KBM-7 (cell line): ENCODE measurements at regions not wholly inside any gene's neighbourhood (a gene's known extent, or its start where the extent isn't known, plus 50 kb on each side); places are given as distances from the start of the nearest gene placed in this dataset.
"Not testable (repeated sequence)": the region's sequence is repeated elsewhere in the genome, so short reads cannot be mapped to it uniquely, and the experiment has no call there.

Experiments
- DNase-seq: peaks from one replicate; pipeline ENCODE4 v3.0.0-alpha.2; 2015
- in situ Hi-C: fragments of 300-500 bp; cut with MboI; formaldehyde crosslinking; loops from 2 replicates; pipeline ENCODE4 v1.14.3; 2020; ENCODE audit warnings: low sequenced_read_pairs, low pct_unique_long_range_greater_than_20kb, mixed read lengths

DNA sequence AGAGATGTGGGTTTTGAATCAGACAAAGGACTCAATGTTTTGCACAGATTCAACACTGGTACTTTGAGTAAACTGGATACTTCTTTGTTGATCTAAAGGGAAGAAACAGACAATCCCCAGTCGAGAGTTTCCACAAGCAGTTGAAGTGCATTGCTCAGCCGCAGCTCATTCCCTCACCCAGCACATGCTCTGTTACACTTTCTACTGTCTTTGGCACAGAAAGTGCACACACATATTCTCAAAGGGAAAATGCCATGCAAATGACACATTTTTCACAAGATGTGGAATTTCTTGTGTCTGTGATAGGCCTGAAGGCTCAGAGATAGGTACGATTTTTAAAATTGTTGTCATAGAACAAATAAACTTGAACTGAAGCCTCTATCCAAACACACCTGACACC lies 258.9 kb upstream of the TRIB2 start:
- in situ Hi-C loops, result no loop called here
- DNase-seq, result no peak

DNA sequence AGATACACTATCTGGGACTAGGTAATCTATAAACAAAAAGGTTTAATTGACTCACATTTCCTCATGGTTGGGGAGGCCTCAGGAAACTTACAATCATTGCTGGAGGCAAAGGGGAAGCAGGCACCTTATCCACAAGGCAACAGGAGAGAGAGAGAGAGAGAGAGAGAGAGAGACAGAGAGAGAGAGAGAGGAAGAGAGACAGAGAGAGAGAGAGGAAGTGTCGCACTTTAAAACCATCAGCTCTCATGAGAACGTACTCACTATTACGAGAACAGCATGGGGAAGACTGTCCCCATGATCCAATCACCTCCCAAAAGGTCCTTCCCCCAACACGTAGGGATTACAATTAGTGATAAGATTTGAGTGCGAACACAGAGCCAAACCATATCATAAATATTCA lies 253.5 kb upstream of the TRIB2 start:
- in situ Hi-C loops, result no loop called here
- DNase-seq, result no peak

DNA sequence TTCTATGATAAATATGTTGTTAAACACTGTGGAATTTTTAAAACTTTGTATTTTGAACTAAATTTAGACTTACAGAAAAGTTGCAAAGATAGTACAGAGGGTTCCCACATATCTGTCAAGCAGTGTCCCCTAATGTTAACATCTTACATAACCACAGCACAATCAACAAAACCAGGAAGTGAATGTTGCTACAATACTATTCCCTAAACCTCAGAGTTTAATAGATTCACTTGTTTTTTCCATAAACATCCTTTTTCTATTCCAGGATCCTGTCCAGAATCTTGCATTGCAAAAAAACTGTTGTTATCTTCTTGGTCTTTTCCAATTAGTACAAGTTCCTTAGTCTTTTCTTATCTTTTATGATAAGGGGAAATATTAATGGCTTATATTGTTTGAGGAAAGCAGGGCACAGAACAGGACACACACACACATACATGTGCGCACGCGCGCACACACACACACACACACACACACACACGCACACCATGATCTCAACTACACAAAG lies 251.1 kb upstream of the TRIB2 start:
- in situ Hi-C loops, result no loop called here
- no peak for DNase-seq

DNA sequence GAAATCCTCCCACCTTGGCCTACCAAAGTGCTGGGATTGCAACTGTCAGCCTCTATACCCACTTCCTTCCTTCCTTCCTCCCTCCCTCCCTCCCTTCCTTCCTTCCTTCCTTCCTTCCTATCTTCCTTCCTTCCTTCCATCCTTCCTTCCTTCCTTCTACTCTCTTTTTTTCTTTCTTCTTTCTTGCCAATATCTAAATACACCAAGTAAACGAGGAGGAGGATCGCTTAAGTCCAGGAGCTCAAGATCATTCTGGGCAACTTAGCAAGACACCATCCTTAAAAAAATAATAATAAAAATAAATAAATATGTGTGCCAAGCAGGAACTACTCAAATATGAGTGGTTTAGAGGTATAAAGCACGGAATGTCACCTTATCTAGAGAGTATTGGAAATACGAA lies 249.4 kb upstream of the TRIB2 start:
- in situ Hi-C loops, result no loop called here
- DNase-seq, result no peak

DNA sequence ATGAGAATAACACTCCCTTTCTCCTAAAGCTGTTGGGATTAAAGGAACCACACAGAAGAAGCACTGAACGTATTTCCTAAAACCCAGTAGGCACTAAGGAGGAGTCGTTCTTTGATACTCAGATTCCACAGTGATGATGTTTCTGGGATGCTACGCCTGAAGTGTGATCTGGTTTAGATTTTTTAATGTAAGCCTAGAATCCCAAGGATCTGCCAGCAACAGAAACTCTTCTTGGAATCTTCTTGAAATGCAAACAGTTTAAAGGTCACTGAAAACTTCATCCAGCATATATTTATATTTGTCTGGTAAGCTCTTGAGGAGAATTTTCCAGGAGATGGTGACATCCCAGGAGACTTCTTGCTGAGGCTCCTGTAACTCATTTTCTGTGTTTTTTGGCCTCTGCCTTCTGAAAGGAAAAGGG lies 247.6 kb upstream of the TRIB2 start:
- in situ Hi-C loops, result no loop called here
- no peak for DNase-seq

DNA sequence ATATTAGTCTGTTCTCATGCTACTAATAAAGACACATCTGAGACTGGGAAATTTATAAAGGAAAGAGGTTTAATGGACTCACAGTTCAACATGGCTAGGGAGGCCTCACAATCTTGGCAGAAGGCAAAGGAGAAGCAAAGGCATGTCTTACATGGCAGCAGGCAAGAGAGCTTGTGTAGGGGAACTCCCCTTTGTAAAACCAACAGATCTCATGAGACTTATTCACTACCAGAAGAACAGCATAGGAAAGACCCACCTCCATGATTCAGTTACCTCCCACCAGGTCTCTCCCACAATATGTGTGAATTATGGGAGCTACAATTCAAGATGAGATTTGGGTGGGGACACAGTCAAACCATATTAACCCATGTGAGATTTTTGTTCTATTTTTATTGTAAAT lies 244.5 kb upstream of the TRIB2 start:
- in situ Hi-C loops, DNase-seq: not testable (repeated sequence)

DNA sequence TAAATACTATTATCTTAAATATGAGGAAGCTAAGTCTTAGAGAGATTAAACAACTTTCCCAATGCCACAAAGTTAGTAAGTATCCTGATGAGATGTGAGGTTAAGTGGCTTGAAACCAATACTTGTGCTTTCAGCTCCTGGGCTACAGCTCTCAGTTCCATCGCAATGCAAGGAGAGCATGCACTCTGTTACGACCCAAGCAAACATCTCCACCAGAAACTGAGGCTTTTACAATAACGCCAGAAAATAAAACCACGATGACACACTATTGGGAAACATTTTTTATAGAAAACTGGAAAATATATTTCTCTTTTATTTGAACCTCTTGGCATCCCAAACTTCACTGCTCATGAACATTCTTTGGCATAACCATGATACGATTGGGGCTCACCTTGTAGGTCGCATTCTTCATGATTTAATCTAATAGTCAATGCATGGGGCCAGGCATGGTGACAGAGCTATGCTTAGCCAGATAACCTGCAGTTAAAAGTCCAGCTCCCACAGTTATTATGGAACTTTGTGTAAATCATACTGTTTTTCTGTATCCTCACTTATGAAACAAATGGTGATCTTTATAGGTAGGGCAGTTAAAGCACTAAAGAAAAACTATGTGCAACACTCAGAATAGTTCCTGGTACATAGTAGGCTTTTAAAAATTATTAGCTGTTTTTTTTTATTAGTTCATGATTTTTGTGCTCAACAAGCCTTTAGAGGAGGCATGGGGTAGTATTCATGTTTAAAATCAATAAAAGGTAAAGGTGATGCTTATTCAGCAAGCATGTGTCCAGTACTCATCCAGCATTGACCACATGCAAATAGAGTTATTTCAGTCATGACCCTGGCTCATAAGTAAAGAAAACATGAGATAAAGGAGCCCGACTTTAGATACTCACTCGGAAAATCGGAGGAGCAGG lies 238.3 kb upstream of the TRIB2 start:
- in situ Hi-C loops, result no loop called here
- no peak for DNase-seq

DNA sequence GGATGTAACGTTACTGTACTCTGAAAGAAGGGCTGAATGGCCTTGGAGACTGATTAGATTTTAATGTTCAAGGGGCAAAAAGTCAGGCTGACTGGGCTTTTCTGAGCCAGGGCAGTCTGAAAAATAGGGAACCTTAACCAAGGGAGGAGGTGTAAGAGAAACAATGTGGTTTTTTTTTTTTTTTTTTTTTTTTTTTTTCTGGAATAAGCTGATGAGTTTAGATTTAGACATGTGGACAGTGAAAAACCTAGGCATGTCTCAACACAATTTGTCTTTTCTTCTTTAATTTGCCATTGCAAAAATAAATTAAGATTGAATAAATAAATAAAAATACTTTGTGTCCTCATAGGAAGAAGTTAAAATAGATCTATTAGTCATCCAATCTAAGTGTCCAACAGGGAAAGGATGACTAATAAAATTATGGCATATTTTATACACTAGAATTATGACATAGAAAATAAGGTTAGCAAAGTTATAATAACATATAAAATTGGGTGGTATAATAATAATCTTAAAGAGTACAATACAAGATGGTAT lies 237.6 kb upstream of the TRIB2 start:
- DNase-seq, result peak; percentile 4
- in situ Hi-C loops, result no loop called here

DNA sequence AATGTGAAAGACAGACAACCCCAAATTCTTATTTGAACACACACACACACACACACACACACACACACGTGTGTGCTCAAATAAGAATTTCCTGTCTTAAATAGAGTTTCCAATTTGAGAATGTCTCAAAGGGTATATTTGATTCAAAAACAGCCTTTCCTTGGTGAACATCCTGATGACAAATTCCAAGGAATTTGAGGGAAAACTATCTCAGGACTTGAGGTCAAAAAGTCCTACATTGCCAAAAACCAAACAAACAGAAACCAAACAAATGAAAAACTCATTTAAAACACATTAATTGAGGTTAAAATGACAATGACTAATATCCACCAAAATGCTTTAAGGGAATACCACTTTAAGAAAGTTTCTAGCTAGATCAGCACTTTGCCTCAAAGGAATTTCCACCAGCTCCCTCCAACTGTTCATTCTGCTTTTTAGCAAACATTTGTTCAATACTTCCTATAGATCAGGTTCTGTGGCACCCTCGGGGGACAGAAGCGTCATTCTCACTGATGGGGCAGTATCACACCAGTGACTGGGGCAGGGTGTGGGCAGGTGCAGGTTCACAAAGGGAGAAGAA lies 232.1 kb upstream of the TRIB2 start:
- in situ Hi-C loops, result no loop called here
- no peak for DNase-seq

DNA sequence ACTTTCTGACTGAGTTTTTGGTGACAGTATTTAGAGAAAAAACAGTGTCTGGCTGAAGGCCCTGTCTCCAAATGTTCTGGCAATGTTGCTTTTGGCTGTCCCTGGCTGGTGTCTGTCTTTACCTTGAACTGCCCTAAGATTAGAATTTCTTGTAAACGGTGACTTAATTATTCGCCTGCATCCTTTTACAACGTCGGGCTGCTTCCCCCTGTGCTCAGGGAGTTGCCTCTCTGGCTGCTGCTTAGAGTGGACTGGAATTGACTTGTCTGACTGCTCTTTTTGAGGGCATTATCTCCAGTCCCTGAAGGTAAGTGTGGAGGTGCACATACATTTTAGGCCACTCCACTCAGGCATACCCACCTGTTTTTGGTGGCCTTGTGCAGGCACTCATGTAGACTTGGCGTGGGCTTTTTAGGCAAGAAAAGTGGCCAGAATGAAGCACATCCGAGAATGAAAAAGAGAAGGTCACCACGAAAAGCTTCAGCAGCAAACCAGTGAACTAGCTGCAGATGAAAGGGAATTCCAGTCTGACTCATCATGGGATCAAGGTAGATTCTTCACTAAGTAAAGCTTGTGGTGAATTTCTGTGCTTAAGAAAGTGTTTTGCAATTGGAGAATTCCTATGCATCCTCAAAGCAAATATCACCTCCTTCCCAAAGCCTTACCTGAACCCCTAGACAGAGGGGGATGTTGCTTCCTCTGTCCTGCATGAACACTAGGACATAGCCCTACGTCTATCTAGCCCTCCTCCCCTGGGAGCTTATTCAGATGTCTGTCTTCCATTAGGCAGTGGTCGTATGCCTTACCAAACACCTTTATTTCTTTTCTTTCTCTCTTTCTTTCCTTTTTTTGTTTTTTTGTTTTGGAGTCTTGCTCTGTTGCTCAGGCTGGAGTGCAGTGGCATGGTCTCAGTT lies 230.3 kb upstream of the TRIB2 start:
- in situ Hi-C loops, result no loop called here
- no peak for DNase-seq

DNA sequence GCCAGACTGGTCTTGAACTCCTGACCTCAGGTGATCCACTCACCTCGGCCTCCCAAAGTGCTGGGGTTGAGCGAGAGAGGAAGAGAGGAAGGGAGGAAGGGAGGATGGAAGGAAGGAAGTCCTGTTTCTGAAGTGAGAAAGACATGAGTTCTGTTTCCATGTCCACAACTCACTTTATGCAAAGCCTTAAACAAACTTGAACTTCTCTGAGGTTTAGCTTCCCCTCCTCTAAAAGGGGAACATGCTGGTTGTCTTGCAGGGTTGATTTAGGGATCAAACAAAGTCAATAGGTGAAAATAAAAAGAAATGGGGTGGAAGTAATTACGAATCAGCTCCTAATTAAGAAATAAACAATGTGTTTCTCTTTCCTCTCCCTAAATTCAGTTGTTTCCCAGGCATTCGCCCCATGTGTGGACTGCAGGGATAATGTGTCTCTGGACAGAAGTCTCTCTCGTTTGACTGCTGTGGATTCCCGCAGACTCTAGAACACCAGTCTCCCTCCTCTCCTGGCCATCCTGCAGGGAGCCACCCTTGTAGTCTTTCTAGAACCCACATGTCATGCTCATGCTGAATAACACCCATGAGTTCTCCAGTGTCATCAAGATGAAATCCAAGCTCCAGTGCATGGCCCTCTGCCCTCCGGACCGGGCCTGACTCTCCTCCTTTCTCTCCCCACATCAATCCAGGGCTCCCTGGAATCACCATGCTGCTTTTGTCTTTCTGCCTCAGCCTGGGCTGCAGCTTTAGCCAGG lies 229.3 kb upstream of the TRIB2 start:
- DNase-seq, result no peak
- in situ Hi-C loops, result no loop called here

DNA sequence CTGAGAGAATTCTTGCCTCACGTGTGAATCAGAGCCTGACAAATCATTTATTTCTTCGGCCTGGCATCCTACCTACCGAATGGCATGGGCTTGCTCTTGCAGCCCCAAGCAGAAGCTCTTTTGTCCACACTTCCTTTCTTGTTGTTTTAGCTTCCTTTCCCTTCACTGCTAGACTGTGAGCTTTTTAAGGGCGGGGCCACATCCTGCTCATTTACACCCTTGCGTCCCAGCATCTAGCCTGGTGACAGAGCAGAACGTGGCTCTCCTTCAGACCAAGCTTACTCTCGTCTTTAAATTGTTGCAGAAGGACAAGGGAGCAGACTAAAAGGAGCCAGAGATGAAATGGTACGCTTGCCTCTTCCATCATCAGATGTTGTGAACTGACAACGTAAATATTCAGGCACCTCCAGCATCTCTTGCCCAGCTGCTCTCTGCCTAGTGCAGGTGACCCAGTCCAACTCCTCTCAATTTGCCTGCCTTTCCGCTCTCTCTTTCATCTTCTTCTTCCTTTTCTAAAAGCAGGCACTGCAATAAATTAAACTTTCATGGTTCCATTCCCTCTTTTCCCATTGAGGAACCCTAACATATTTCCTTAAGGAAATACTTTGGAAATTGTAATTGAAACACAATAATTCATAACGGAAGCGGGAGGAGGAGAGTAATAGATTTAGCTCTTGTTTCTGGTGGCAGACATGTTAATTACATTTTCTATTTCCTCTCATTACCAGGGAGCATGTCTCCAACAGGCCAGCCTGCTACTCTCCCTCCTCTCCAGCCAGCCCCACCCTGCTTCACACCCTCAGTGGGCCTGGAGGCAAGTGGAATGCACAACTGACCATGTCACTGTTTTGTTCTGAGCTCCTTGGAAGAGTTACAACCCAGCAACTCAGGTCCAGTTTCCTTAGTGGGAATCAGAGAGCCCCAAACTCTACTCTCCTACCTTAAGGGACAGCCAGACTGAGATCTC lies 228.1 kb upstream of the TRIB2 start:
- in situ Hi-C loops, result no loop called here
- no peak for DNase-seq

DNA sequence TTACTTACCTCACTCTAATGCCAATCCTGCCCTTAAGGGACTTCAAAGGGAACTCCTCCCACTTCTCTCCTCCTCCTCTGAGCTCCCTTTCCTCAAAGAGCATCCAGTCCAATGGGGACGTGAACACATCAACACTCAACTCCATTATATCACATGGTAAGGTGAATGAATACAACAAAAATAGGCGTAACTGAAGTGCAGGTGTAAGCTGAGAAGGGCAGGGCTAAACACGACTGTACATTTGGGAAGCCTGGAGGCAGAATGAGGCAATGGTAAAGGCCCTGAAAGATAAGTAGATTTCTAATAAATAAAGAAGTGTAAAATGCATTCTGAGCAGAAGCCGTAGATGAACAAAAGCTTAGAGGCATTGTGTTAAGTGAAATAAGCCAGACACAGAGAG lies 226.1 kb upstream of the TRIB2 start:
- in situ Hi-C loops, result no loop called here
- no peak for DNase-seq

DNA sequence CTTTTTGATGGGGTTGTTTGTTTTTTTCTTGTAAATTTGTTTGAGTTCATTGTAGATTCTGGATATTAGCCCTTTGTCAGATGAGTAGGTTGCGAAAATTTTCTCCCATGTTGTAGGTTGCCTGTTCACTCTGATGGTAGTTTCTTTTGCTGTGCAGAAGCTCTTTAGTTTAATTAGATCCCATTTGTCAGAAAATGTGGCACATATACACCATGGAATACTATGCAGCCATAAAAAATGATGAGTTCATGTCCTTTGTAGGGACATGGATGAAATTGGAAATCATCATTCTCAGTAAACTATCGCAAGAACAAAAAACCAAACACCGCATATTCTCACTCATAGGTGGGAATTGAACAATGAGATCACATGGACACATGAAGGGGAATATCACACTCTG lies 224.4 kb upstream of the TRIB2 start:
- in situ Hi-C loops, DNase-seq: not testable (repeated sequence)

DNA sequence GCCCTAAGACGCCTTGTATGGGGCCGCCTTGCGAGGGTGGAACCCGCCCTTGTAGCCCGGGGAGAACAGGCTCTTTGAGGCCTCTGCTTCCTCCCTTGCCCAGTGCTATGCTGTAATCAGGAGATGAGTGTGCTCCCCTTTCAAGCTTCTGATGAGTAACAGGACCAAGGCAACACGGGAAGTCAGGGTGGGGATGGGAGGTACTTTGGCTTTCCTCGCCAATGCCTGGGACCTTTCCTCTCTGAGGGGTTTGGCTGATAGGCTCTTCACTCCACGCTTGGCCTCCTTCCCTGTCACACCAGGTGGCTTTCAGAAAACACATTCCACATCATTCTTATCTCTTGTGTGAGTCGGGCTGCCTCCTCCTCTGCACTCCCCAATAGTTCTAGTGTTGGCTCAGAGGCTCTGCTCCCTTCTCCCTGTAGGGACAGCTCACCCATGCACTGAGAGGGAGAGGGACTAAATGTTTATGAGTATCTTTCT lies 223.7 kb upstream of the TRIB2 start:
- in situ Hi-C loops, result no loop called here
- DNase-seq, result no peak

DNA sequence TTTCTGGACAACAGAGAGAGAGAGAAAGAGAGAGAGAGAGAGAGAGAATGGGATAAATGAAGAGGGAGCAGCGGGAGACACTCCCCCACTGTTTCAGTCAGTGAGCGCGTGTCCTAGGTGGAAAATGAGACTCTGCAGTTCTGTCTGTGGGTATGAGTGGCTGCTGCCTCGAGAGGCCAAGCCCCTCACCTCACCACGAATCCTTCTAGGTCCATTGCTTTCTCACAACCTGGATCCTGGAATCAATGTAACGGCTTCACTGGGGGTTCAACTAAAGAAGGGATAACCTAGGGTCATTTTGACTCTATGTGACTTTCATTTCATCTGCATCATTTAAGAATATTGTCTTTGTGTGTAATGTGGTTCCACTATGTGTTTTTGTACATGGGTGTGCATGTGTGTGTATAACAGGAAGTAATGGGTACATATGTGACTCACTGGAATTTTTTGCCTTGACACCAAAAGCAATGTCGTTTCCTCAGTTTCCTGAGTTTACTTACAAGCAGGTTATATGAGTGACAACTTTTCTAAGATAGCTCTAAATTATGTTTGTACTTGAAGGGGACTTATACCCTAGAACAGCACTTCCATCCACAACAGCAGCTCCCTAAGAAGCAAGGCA lies 221.4 kb upstream of the TRIB2 start:
- no peak for DNase-seq
- in situ Hi-C loops, result no loop called here

DNA sequence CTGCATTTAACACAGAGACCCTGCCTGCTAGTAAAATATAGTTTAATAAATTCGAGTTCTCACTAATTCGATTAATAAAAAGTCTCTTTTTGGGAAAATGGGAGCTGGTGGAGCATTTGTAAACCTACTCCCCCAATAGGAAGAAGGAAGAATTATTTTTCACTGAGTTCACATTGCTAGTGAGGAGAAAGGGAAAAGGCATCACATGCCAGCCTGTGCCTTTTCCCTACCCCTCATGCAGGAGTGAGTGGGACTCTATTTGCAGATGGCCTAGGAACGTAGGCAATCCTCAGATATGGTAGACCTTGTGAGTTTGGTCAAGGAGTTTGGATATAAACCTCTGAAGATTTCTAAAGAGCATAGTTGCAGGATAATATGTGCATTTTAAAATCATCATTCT lies 218.4 kb upstream of the TRIB2 start:
- DNase-seq, result no peak
- in situ Hi-C loops, result no loop called here
